ENCODE measurements at regions not wholly inside any gene's neighbourhood (a gene's known extent, or its start where the extent isn't known, plus 50 kb on each side); places are given as distances from the start of the nearest gene placed in this dataset.
"Not testable (repeated sequence)": the region's sequence is repeated elsewhere in the genome, so short reads cannot be mapped to it uniquely, and the experiment has no call there.

DNA sequence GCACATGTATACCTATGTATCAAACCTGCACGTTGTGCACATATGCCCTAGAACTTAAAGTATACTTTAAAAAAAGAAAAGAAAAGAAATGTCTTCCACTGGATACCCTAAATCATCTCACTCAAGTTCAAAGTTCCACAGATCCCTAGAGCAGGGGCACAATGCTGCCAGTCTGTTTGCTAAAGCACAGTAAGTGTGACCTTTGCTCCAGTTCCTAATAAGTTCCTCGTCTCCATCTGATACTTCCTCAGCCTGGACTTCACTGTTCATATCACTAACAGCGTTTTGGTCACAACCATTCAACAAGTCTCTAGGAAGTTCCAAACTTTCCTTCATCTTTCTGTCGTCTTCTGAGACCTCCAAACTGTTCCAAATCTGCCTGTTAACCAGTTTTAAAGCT, 118.3 kb downstream of the BMP4 start:
- Histone ChIP-seq H3K4me3 (ENCODE audit: low read depth, low read length) (no peak overlapping the region), H3K27me3 (ENCODE audit: control insufficient read depth, insufficient read depth, low read length) (0 out of 2 replicates have a peak, but pooled peaks cover 2% of the 10 kb centered on the region), H3K36me3 (ENCODE audit: control insufficient read depth, insufficient read depth, low read length) (no peaks in the 10 kb centered on the region)
- ChIA-PET CTCF (no interaction called here), POLR2A (no interaction called here)
- no peak for DNase-seq (ENCODE audit: low read depth)
- TF ChIP-seq, protein P1, sequence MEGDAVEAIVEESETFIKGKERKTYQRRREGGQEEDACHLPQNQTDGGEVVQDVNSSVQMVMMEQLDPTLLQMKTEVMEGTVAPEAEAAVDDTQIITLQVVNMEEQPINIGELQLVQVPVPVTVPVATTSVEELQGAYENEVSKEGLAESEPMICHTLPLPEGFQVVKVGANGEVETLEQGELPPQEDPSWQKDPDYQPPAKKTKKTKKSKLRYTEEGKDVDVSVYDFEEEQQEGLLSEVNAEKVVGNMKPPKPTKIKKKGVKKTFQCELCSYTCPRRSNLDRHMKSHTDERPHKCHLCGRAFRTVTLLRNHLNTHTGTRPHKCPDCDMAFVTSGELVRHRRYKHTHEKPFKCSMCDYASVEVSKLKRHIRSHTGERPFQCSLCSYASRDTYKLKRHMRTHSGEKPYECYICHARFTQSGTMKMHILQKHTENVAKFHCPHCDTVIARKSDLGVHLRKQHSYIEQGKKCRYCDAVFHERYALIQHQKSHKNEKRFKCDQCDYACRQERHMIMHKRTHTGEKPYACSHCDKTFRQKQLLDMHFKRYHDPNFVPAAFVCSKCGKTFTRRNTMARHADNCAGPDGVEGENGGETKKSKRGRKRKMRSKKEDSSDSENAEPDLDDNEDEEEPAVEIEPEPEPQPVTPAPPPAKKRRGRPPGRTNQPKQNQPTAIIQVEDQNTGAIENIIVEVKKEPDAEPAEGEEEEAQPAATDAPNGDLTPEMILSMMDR (IDR thresholded peaks at IDR 0.05; ENCODE audit: insufficient read depth, low read depth, low read length), result no peak

DNA sequence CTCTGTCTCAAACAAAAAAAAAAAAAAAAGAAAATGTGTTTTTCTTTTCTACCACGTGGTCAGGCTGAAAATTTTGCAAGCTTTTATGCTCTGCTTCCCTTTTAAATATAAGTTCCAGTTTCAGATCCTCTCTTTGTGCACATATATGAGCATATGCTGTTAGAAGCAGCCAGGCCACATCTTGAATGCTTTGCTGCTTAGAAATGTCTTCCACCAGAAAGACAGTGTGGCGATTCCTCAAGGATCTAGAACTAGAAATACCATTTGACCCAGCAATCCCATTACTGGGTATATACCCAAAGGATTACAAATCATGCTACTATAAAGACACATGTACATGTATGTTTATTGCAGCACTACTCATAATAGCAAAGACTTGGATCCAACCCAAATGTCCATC, 119.0 kb downstream of the BMP4 start:
- H3K36me3 ChIP-seq (ENCODE audit: control insufficient read depth, insufficient read depth, low read length); DNase-seq (ENCODE audit: low read depth); CTCF ChIA-PET; H3K27me3 ChIP-seq (ENCODE audit: control insufficient read depth, insufficient read depth, low read length); POLR2A ChIA-PET; H3K4me3 ChIP-seq (ENCODE audit: low read depth, low read length): not testable (repeated sequence)

DNA sequence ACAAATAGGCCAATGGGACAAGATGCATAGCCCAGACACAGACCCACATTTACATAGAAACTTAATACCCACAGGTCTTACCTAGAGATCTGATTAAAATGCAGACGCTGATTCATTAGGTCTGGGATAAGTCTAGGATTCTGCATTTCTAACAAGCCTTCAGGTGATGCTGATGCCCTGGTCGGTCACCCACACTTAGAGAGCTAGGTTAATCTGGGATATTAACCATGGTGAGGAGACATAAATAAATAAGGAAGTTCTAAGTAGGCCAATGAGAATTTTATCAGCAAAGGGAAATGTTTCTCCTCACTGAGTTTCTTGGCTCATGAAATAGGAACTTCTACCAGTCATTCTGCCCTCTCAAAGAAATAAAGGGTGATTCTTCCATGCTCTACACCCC, 120.1 kb downstream of the BMP4 start:
- Histone ChIP-seq H3K27me3 (ENCODE audit: control insufficient read depth, insufficient read depth, low read length) (0 out of 2 replicates have a peak, but pooled peaks cover 2% of the 10 kb centered on the region), H3K4me3 (ENCODE audit: low read depth, low read length) (no peak overlapping the region), H3K36me3 (ENCODE audit: control insufficient read depth, insufficient read depth, low read length) (no peaks in the 10 kb centered on the region)
- POLR2A ChIA-PET, result no interaction called here
- DNase-seq (ENCODE audit: low read depth), result no peak
- CTCF ChIA-PET, result no interaction called here
- TF ChIP-seq, protein P1 (IDR thresholded peaks at IDR 0.05; ENCODE audit: insufficient read depth, low read depth, low read length), result no peak

DNA sequence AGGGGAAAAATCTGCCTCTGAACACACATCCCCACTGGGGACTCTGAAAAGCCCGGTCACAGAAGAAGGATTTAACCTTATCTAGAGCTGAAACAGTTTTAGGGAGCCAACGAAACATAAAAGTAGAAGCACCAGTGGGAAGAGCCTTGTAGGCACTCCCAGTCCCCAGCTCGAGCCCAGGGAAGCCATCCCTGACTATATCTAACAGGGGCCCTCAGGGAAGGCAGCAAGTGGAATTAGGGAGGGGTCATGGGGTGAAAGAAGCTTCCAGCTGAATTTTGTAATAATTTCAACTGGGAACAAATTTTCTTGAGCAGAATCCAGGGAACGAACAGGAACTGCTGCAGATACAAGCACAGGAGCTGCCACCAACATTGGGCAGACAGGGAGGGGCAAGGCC, 127.8 kb downstream of the BMP4 start:
- TF ChIP-seq, protein P1 (IDR thresholded peaks at IDR 0.05; ENCODE audit: insufficient read depth, low read depth, low read length), result no peak
- ChIA-PET CTCF (interaction anchor here (1.0 to 1.7 kb wide), 3 partner anchors 10 to 89 kb away, joined by 3 to 4 read pairs (median 3); no protein-coding TSS in a partner anchor), POLR2A (no interaction called here)
- Histone ChIP-seq H3K4me3 (ENCODE audit: low read depth, low read length) (no peak overlapping the region), H3K36me3 (ENCODE audit: control insufficient read depth, insufficient read depth, low read length) (no peaks in the 10 kb centered on the region), H3K27me3 (ENCODE audit: control insufficient read depth, insufficient read depth, low read length) (no peaks in the 10 kb centered on the region; the same call in 1 of the 2 replicates)
- no peak for DNase-seq (ENCODE audit: low read depth)

DNA sequence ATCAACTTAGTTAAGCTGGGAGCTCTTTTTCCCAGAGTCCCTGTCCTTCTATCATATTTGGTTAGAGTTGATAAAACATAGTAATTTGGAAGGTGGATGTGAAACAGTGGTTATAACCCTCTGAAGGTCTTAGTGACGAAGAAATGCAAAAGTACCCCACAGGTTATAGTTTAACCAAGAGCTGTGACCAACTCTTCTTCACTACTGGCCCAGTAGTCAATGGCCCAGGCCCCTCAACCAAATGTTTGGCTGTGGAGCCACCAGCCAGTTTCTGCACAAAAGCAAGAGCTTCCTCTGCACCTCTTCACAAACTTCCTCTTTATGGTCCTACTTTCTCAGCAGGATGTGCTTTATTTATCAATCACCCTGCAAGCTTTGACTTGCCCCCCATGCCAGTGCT, 132.6 kb downstream of the BMP4 start:
- ChIA-PET POLR2A (no interaction called here), CTCF (interaction anchor here (0.6 to 1.0 kb wide), 2 partner anchors 11 to 39 kb away, joined by 3 read pairs; no protein-coding TSS in a partner anchor)
- H3K36me3 ChIP-seq (ENCODE audit: control insufficient read depth, insufficient read depth, low read length), result no peaks in the 10 kb centered on the region

DNA sequence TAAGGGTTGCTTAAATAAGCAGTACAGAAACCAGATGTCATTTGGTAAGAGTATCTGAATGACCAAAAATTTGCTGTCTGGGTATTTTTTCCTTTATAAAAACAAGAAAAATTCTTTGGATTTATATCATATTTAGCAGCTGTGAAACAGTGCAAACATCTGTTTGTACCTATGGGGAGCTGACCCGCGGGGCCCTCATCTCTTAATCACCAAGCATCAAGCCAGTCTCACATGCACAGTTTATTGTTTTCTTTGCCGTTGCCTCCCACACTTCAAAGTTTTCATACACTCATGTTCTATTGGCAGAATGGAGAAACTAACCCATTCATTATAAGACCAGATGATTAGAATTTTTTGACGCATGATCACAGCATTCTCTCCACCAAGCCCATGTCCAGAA, 142.2 kb downstream of the BMP4 start:
- Histone ChIP-seq H3K4me3 (ENCODE audit: low read depth, low read length) (no peak overlapping the region), H3K36me3 (ENCODE audit: control insufficient read depth, insufficient read depth, low read length) (no peaks in the 10 kb centered on the region), H3K27me3 (ENCODE audit: control insufficient read depth, insufficient read depth, low read length) (peaks cover 4% of the 10 kb centered on the region)
- peak; percentile 13 for DNase-seq (ENCODE audit: low read depth)
- ChIA-PET POLR2A (no interaction called here), CTCF (no interaction called here)
- TF ChIP-seq, protein P1 (IDR thresholded peaks at IDR 0.05; ENCODE audit: insufficient read depth, low read depth, low read length), result no peak

More for the DNA sequence above, 132.6 kb downstream of the BMP4 start:
- H3K4me3 ChIP-seq (ENCODE audit: low read depth, low read length), result no peak overlapping the region
- no peak for DNase-seq (ENCODE audit: low read depth)
- TF ChIP-seq, protein P1 (IDR thresholded peaks at IDR 0.05; ENCODE audit: insufficient read depth, low read depth, low read length), result no peak
- no peaks in the 10 kb centered on the region; the same call in 1 of the 2 replicates for H3K27me3 ChIP-seq (ENCODE audit: control insufficient read depth, insufficient read depth, low read length)

Measured in BJ (cell line).